Adrenal gland (tissue), 9 donors: ENCODE measurements at regions not wholly inside any gene's neighbourhood (a gene's known extent, or its start where the extent isn't known, plus 50 kb on each side); places are given as distances from the start of the nearest gene placed in this dataset.

Experiments used
- DNase-seq, 7 donors: peaks; one replicate each; pipeline ENCODE4 v3.0.0-alpha.2; 2019 to 2020
- H3K27ac ChIP-seq, 5 donors: fragments of 200-600 bp; sonication (generic) in 4 of 5; 1 replicate in 3 of 5; 2 replicates in 2 of 5; pipeline versions ENCODE4 v1.5.1 to v1.8.0; 2016 to 2020; ENCODE audit warnings: mild to moderate bottlenecking in 1 of 5
- H3K27me3 ChIP-seq: fragments of 200-600 bp; 2 replicates; pipeline ENCODE4 v1.8.0; 2021
- H3K36me3 ChIP-seq, 2 donors: fragments of 200-600 bp; replicated peaks in 1 of 2; 1 replicate in 1 of 2; 2 replicates in 1 of 2; pipeline versions ENCODE4 v1.5.1 to v1.8.0; 2018 to 2022
- H3K4me1 ChIP-seq, 2 donors: fragments of 200-600 bp; replicated peaks in 1 of 2; 1 replicate in 1 of 2; 2 replicates in 1 of 2; pipeline versions ENCODE4 v1.5.1 to v1.8.0; 2018 to 2021
- H3K4me3 ChIP-seq, 4 donors: fragments of 200-600 bp; sonication (generic) in 3 of 4; one replicate each; pipeline ENCODE4 v1.5.1; 2016 to 2018
- H3K9me3 ChIP-seq, 3 donors: fragments of 200-600 bp; sonication (generic) in 1 of 3; replicated peaks in 1 of 3; 1 replicate in 2 of 3; 2 replicates in 1 of 3; pipeline versions ENCODE4 v1.5.1 to v1.8.0; 2016 to 2021
- POLR2A ChIP-seq, 2 donors: fragments of 450-650 bp; IDR thresholded peaks; one replicate each; pipeline ENCODE4 v1.6.1; 2017; ENCODE audit warnings: antibody characterized with exemption in 2 of 2, mild to moderate bottlenecking in 2 of 2, moderate library complexity in 1 of 2
- WGBS, 4 donors: extraction: QIAGEN DNeasy Blood & Tissue Kit in 2 of 4; methylation state at CpG; one replicate each; pipeline versions ENCODE4 v1.1.5 to v1.1.7; 2013 to 2017; 5-methylcytosine and 5-hydroxymethylcytosine counted together
- intact Hi-C, 2 donors: fragments of 100-400 bp; cut with DNase I; formaldehyde crosslinking; loops; one replicate each; pipeline versions ENCODE4 v1.14.1 to v1.15.0; 2022 to 2023
- TF ChIP-seq, protein P1 (sequence below), 6 experiments: fragments of 450-650 bp in 4 of 6; fragments of 200-600 bp in 2 of 6; sonication (generic) in 1 of 6; IDR thresholded peaks; 1 replicate in 5 of 6; 2 replicates in 1 of 6; pipeline versions ENCODE4 v1.5.1 to v1.8.0; 2016 to 2021; ENCODE audit warnings: antibody characterized with exemption in 6 of 6, mild to moderate bottlenecking in 2 of 6, moderate library complexity in 1 of 6
- donor health status: healthy with polysubstance abuse.
- donor health status: Bipolar disorder and iron deficiency.
- donor health status: DM: yes; HTN: yes; CAD: no.
- donor health status: DM: no; HTN: no; CAD: no.
- donor health status: DM: no; HTN: no; CAD: no.

DNA sequence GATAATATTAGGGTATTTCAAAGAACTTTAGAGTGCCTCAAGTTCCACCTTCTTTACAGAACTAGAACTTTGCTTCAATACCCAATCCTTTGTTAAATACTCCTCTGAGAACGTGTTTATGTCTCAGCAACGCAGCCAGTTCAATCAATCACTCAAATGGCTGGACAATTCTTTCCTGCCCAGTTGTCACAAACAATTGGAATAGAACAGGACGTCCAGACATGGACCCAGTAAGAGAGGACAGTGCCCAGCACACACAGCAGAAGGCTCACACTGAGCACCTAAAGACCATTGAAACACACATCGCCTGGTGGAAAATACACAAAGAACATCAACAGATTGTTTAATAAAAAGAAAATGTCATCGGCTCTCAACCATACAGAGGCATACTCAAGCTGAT is 140.6 kb downstream of the TTLL2 start:
- intact Hi-C loops = no loop called here

DNA sequence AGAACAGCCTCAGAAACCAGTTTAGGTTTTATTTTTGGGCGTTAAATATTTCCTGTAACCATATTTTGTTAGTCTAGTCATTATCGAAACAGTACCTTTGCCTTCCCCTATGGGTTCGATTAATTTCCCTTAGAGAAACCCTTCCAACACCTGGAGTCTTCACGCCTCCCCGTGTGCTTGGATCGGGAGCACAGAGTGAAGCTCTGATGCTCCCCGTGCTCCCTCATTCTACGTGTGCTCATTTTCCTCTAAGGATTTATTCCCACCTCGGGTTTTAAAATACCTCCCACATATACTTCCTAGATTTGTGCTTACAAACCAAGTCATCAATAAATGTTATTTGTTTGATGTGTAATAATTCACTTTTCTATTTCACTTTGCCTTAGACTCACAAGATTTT is 142.4 kb downstream of the TTLL2 start:
- Histone ChIP-seq H3K4me3 (no peak overlapping the region), H3K27me3 (no peaks in the 10 kb centered on the region), H3K4me1 (no peaks in the 10 kb centered on the region), H3K27ac (no peak overlapping the region), H3K36me3 (no peaks in the 10 kb centered on the region), H3K9me3 (no peaks in the 10 kb centered on the region)
- DNase-seq = no peak
- TF ChIP-seq, protein P1, sequence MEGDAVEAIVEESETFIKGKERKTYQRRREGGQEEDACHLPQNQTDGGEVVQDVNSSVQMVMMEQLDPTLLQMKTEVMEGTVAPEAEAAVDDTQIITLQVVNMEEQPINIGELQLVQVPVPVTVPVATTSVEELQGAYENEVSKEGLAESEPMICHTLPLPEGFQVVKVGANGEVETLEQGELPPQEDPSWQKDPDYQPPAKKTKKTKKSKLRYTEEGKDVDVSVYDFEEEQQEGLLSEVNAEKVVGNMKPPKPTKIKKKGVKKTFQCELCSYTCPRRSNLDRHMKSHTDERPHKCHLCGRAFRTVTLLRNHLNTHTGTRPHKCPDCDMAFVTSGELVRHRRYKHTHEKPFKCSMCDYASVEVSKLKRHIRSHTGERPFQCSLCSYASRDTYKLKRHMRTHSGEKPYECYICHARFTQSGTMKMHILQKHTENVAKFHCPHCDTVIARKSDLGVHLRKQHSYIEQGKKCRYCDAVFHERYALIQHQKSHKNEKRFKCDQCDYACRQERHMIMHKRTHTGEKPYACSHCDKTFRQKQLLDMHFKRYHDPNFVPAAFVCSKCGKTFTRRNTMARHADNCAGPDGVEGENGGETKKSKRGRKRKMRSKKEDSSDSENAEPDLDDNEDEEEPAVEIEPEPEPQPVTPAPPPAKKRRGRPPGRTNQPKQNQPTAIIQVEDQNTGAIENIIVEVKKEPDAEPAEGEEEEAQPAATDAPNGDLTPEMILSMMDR (IDR thresholded peaks at IDR 0.05) = no peak
- TF ChIP-seq POLR2A (IDR thresholded peaks at IDR 0.05) = no peak
- WGBS, 4 donors = 85 to 92% (median 85%) methylated on average over 9 of the region's 9 CpGs
- intact Hi-C loops = no loop called here

More for the DNA sequence above, 140.6 kb downstream of the TTLL2 start:
- no peak for TF ChIP-seq POLR2A (IDR thresholded peaks at IDR 0.05)
- TF ChIP-seq, protein P1 (IDR thresholded peaks at IDR 0.05) = no peak
- WGBS, 4 donors = 63 to 70% (median 64%) methylated on average over 5 of the region's 5 CpGs
- Histone ChIP-seq H3K36me3 (no peaks in the 10 kb centered on the region), H3K27me3 (no peaks in the 10 kb centered on the region), H3K27ac (no peak overlapping the region), H3K4me1 (no peaks in the 10 kb centered on the region), H3K4me3 (no peak overlapping the region), H3K9me3 (no peaks in the 10 kb centered on the region)
- no peak for DNase-seq

DNA sequence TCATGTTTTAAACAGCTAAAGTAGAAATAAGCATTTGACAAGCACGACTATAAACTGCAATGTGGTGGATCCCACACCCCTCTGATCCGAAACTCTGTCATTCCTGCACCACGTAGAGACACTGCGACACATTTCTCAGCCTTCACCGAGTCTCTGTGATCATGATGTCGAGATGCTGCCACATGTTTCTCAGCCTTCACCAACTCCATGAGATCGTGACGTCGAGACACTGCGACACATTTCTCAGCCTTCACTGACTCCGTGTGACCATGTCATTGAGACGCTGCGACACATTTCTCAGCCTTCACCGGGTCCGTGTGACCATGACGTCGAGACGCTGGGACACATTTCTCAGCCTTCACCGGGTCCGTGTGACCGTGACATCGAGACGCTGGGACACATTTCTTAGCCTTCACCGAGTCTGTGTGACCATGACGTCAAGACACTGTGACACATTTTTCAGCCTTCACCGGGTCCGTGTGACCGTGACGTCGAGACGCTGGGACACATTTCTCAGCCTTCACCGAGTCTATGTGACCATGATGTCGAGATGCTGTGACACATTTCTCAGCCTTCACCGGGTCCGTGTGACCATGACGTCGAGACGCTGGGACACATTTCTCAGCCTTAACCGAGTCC is 143.0 kb downstream of the TTLL2 start:
- H3K4me3 ChIP-seq = no peak overlapping the region
- H3K27me3 ChIP-seq = no peaks in the 10 kb centered on the region
- H3K9me3 ChIP-seq = no peaks in the 10 kb centered on the region
- no peaks in the 10 kb centered on the region for H3K36me3 ChIP-seq
- H3K27ac ChIP-seq = no peak overlapping the region
- H3K4me1 ChIP-seq = no peaks in the 10 kb centered on the region
- intact Hi-C loops = no loop called here
- WGBS, 4 donors = 85 to 89% (median 87%) methylated on average over 39 of the region's 39 CpGs
- no peak for DNase-seq
- TF ChIP-seq, protein P1 (IDR thresholded peaks at IDR 0.05) = no peak
- TF ChIP-seq POLR2A (IDR thresholded peaks at IDR 0.05) = no peak

DNA sequence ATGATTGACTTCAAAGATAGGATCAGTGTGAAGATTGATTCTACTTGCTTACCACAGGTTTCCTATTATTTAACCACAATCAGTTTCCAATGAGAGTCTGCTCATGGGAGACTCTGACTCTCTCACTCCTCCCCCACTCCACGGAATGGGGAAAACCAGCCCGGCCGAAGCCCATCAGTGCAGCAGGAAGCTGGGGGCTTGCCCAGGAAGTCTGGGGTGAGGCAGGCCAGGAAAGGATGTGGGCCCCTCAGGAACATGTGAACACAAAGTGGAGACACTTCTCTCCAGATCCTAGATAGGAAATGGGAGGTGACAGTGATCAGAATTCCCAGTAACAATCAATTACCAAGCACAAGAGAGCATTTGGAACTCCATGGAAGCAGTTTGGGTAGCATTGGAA is 144.2 kb downstream of the TTLL2 start:
- Histone ChIP-seq H3K27ac (no peak overlapping the region), H3K27me3 (no peaks in the 10 kb centered on the region), H3K4me1 (no peaks in the 10 kb centered on the region), H3K36me3 (no peaks in the 10 kb centered on the region), H3K4me3 (no peak overlapping the region), H3K9me3 (no peaks in the 10 kb centered on the region)
- TF ChIP-seq POLR2A (IDR thresholded peaks at IDR 0.05) = no peak
- TF ChIP-seq, protein P1 (IDR thresholded peaks at IDR 0.05) = no peak
- DNase-seq = no peak
- intact Hi-C loops = no loop called here
- WGBS, 4 donors = 31 to 45% (median 39%) methylated on average over 3 of the region's 3 CpGs
